ENCODE measurements at regions not wholly inside any gene's neighbourhood (a gene's known extent, or its start where the extent isn't known, plus 50 kb on each side); places are given as distances from the start of the nearest gene placed in this dataset.

- DNase-seq (ENCODE audit: low read depth in 3 of 3): no peak
Observed at GRCh38 chr13:107347641-107348369, 779.9 kb upstream of the ARGLU1 start.

GRCh38 chr13:107342747-107343146 lies 774.8 kb upstream of the ARGLU1 start:
- DNase-seq (ENCODE audit: low read depth in 3 of 3): no peak

- DNase-seq (ENCODE audit: low read depth in 3 of 3): no peak
Observed at GRCh38 chr13:107339209-107339608, 771.3 kb upstream of the ARGLU1 start.

- no peak for DNase-seq (ENCODE audit: low read depth in 3 of 3)
Observed at GRCh38 chr13:107332188-107332587, 764.3 kb upstream of the ARGLU1 start.

- DNase-seq (ENCODE audit: low read depth in 3 of 3): no peak
Observed at GRCh38 chr13:107331359-107331758, 763.4 kb upstream of the ARGLU1 start.

GRCh38 chr13:107330484-107330883 lies 762.5 kb upstream of the ARGLU1 start:
- DNase-seq (ENCODE audit: low read depth in 3 of 3): no peak

GRCh38 chr13:107329991-107330390 lies 762.1 kb upstream of the ARGLU1 start:
- DNase-seq (ENCODE audit: low read depth in 3 of 3): no peak

- DNase-seq (ENCODE audit: low read depth in 3 of 3): no peak
Observed at GRCh38 chr13:107324416-107325204, 756.7 kb upstream of the ARGLU1 start.

- DNase-seq (ENCODE audit: low read depth in 3 of 3): no peak
Observed at GRCh38 chr13:107322228-107322627, 754.3 kb upstream of the ARGLU1 start.

GRCh38 chr13:107305178-107305577 lies 737.2 kb upstream of the ARGLU1 start:
- DNase-seq (ENCODE audit: low read depth in 3 of 3): no peak

GRCh38 chr13:107301724-107302374 lies 733.9 kb upstream of the ARGLU1 start:
- no peak for DNase-seq (ENCODE audit: low read depth in 3 of 3)

- DNase-seq (ENCODE audit: low read depth in 3 of 3): no peak
Observed at GRCh38 chr13:107299717-107300116, 731.8 kb upstream of the ARGLU1 start.

GRCh38 chr13:107296804-107297203 lies 728.9 kb upstream of the ARGLU1 start:
- no peak for DNase-seq (ENCODE audit: low read depth in 3 of 3)

GRCh38 chr13:107295416-107296140 lies 727.6 kb upstream of the ARGLU1 start:
- DNase-seq (ENCODE audit: low read depth in 3 of 3): no peak

GRCh38 chr13:107293924-107294323 lies 726.0 kb upstream of the ARGLU1 start:
- no peak for DNase-seq (ENCODE audit: low read depth in 3 of 3)

GRCh38 chr13:107291875-107292274 lies 723.9 kb upstream of the ARGLU1 start:
- no peak for DNase-seq (ENCODE audit: low read depth in 3 of 3)

GRCh38 chr13:107289540-107289939 lies 721.6 kb upstream of the ARGLU1 start:
- DNase-seq (ENCODE audit: low read depth in 3 of 3): no peak

- no peak for DNase-seq (ENCODE audit: low read depth in 3 of 3)
Observed at GRCh38 chr13:107284173-107284572, 716.2 kb upstream of the ARGLU1 start.

GRCh38 chr13:107277911-107278310 lies 710.0 kb upstream of the ARGLU1 start:
- DNase-seq (ENCODE audit: low read depth in 3 of 3): no peak

- DNase-seq (ENCODE audit: low read depth in 3 of 3): no peak
Observed at GRCh38 chr13:107276936-107277335, 709.0 kb upstream of the ARGLU1 start.

- DNase-seq (ENCODE audit: low read depth in 3 of 3): no peak
Observed at GRCh38 chr13:107275945-107276614, 708.1 kb upstream of the ARGLU1 start.
